ENCODE measurements at regions not wholly inside any gene's neighbourhood (a gene's known extent, or its start where the extent isn't known, plus 50 kb on each side); places are given as distances from the start of the nearest gene placed in this dataset.

GRCh38 chr6:21887231-21888185 is 294.0 kb downstream of the SOX4 start:
- no peak for TF ChIP-seq CTCF (conservative IDR thresholded peaks at IDR 0.05)
- H4K91ac ChIP-seq (ENCODE audit: insufficient read length, low read depth, low read length), result no peak overlapping the region
- H3K79me1 ChIP-seq (ENCODE audit: insufficient read depth, low read depth, low read length, poor library complexity, severe bottlenecking), result peaks cover 4% of the 10 kb centered on the region
- no peak overlapping the region for H3T11ph ChIP-seq (ENCODE audit: low read length)
- no peaks in the 10 kb centered on the region for H4K20me1 ChIP-seq (ENCODE audit: control insufficient read depth, insufficient read depth, insufficient read length)
- no peak overlapping the region for H2BK120ac ChIP-seq (ENCODE audit: low read depth, low read length, poor library complexity, severe bottlenecking)
- no peaks in the 10 kb centered on the region; a peak in 1 of 5 replicates for H3K9me3 Mint-ChIP-seq
- H3K23ac ChIP-seq (ENCODE audit: insufficient read length, low read depth, low read length), result no peak overlapping the region
- H2AK5ac ChIP-seq (ENCODE audit: insufficient read length, low read length), result no peak overlapping the region
- no peak overlapping the region for H3K4me3 Mint-ChIP-seq
- no peak overlapping the region for H3K9ac ChIP-seq (ENCODE audit: extremely low read depth, insufficient read length, low read length)
- no peak overlapping the region for H2BK5ac ChIP-seq (ENCODE audit: insufficient read length, low read length)
- H3K56ac ChIP-seq (ENCODE audit: insufficient read length, low read depth, low read length), result no peak overlapping the region
- WGBS (ENCODE audit: extremely low coverage, insufficient read length, low lambda C conversion rate), result no CpG with 5 or more reads among the region's 15 CpGs
- no peak overlapping the region for H4K8ac ChIP-seq (replicated peaks; ENCODE audit: insufficient read length, low read depth, low read length)
- peaks cover 5 to 9% (median 6%) of the 10 kb centered on the region in 3 experiments; a peak in 6 of 7 replicates for H3K36me3 Mint-ChIP-seq (ENCODE audit: insufficient read depth in 1 of 3, low read depth in 3 of 3)
- H3K27me3 ChIP-seq (ENCODE audit: insufficient read depth, low read length), result no peaks in the 10 kb centered on the region
- H3K18ac ChIP-seq (ENCODE audit: insufficient read length, low read depth, low read length), result no peak overlapping the region
- no peak overlapping the region for H2AFZ ChIP-seq (ENCODE audit: low read length)
- no peak overlapping the region for H3K4ac ChIP-seq (ENCODE audit: low read depth, low read length)
- H2BK12ac ChIP-seq (ENCODE audit: insufficient read length, low read depth, low read length), result no peak overlapping the region
- no peaks in the 10 kb centered on the region for H3K23me2 ChIP-seq (ENCODE audit: insufficient read length, low read depth, low read length, poor library complexity, severe bottlenecking)
- H3K27me3 Mint-ChIP-seq (ENCODE audit: low read depth), result no peaks in the 10 kb centered on the region
- DNase-seq, result no peak
- peaks cover 4% of the 10 kb centered on the region; the same call in 1 of the 2 replicates for H3K4me1 ChIP-seq (ENCODE audit: insufficient read depth, low read length)
- H3K14ac ChIP-seq (ENCODE audit: insufficient read depth, low read length), result no peak overlapping the region
- no peak overlapping the region for H4K5ac ChIP-seq (ENCODE audit: insufficient read length, low read depth, low read length)
- H2BK15ac ChIP-seq (ENCODE audit: low read depth, low read length), result no peak overlapping the region
- peaks cover 18% of the 10 kb centered on the region in 2 experiments for H3K4me1 Mint-ChIP-seq
- H3K27ac Mint-ChIP-seq, result no peak overlapping the region; a peak in 1 of 7 replicates
- H3K79me2 ChIP-seq (ENCODE audit: insufficient read depth, low read length), result peaks cover 11% of the 10 kb centered on the region; the same call in 1 of the 2 replicates
- no peak overlapping the region for H2BK20ac ChIP-seq (ENCODE audit: low read depth, low read length, poor library complexity, severe bottlenecking)
- H3K27ac ChIP-seq (ENCODE audit: insufficient read length, low read depth, low read length), result no peak overlapping the region
- no peaks in the 10 kb centered on the region for H3K9me3 ChIP-seq (ENCODE audit: control insufficient read depth, low read depth, low read length)
- no peak overlapping the region for H3K4me2 ChIP-seq (ENCODE audit: insufficient read depth, insufficient read length, low read length)
